Chondrocyte (in vitro differentiated cells): ENCODE measurements at regions not wholly inside any gene's neighbourhood (a gene's known extent, or its start where the extent isn't known, plus 50 kb on each side); places are given as distances from the start of the nearest gene placed in this dataset.

ENCODE experiments used
- DNase-seq: peaks from one replicate; pipeline ENCODE4 v3.0.0; 2021; ENCODE audit warnings: mixed read lengths, low spot score
- H3K27ac Mint-ChIP-seq: one replicate; pipeline ENCODE4 v1.8.0; 2021; ENCODE audit warnings: mild to moderate bottlenecking, moderate library complexity, mixed read lengths; ENCODE audit not compliant: unreplicated experiment
- H3K27me3 Mint-ChIP-seq: 2 replicates; pipeline ENCODE4 v1.8.0; 2021; ENCODE audit warnings: low read depth, mixed read lengths
- H3K36me3 Mint-ChIP-seq: 2 replicates; pipeline ENCODE4 v1.8.0; 2021; ENCODE audit warnings: low read depth, mixed read lengths
- H3K4me1 Mint-ChIP-seq: 2 replicates; pipeline ENCODE4 v1.8.0; 2021; ENCODE audit warnings: low read depth, mild to moderate bottlenecking, mixed read lengths
- H3K4me3 Mint-ChIP-seq: one replicate; pipeline ENCODE4 v1.8.0; 2021; ENCODE audit warnings: mild to moderate bottlenecking, moderate library complexity, mixed read lengths; ENCODE audit not compliant: unreplicated experiment
- H3K9me3 Mint-ChIP-seq: 2 replicates; pipeline ENCODE4 v1.8.0; 2021; ENCODE audit warnings: low read depth, mixed read lengths
- CTCF ChIP-seq: fragments of 200-600 bp; sonication (generic); IDR thresholded peaks from 2 replicates; pipeline ENCODE4 v1.5.0; 2021; ENCODE audit warnings: antibody characterized with exemption, mild to moderate bottlenecking, moderate library complexity

DNA sequence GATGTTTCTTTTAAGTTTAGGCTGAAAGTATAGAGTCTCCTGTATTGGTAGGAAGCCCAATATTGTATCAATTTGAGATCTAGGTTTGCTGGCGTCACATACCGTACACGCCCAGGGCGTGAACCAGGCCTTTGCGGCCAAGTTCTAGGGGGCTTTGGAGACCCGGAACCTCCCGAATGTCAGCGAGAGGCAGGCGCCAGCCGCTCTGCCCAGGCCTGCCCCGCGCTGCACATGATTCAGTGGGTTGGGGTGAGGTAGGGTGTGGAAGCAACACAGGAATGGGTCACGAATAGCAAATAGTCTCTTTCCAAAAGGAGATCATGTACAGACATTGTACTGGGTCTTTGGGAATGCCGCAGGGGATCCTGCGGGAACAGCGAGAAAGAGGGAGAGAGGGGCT, 195.7 kb upstream of the FAT1 start:
- peak overlapping the region; percentile 98 for H3K27ac Mint-ChIP-seq

DNA sequence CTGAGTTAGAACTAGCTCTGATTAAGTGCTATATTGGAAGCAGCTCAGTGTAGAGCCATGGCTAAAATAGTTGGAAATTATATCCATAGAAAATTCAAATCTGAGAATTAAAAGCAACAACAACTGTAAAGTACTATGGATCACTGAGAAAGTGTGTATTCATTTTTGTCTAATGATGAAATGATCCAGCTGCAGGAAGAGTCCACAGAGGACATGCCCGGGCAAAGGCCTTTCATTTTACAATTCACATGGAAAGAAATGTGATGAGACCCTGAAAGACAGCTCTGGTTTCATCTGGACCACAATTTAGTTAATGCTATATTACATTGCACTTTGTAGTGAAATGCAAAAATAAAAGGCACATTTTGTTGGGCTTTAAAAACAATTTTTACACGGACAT, 196.8 kb upstream of the FAT1 start:
- Mint-ChIP-seq H3K9me3 (peaks cover 4% of the 10 kb centered on the region), H3K27ac (peak overlapping the region; percentile 98), H3K4me1 (peaks cover 27% of the 10 kb centered on the region), H3K36me3 (no peaks in the 10 kb centered on the region), H3K4me3 (no peak overlapping the region), H3K27me3 (no peaks in the 10 kb centered on the region)
- DNase-seq = no peak
- TF ChIP-seq CTCF = no peak

More for the DNA sequence above, 195.7 kb upstream of the FAT1 start:
- Mint-ChIP-seq H3K9me3 (peaks cover 4% of the 10 kb centered on the region), H3K4me1 (peaks cover 22% of the 10 kb centered on the region), H3K36me3 (no peaks in the 10 kb centered on the region), H3K4me3 (no peak overlapping the region), H3K27me3 (no peaks in the 10 kb centered on the region)
- no peak for TF ChIP-seq CTCF
- no peak for DNase-seq

DNA sequence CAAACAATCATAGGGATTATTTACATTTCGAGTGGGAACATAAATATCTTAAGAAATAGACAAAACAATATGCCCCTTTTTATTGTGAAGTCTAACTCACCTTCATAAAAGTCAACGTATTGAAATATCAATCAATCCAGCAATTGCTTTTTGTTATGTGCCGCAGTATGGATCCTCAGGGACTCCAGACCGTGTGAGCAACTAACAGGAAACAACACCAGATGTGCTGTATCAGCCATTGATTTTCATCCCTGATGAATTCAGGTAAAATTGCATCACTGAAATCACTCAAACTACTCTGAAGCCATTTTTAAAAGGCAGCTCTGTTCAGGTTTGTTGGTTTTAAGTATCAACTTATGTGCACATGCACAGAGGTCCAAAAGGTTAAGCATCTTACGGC, 197.3 kb upstream of the FAT1 start:
- DNase-seq = no peak
- Mint-ChIP-seq H3K9me3 (peaks cover 4% of the 10 kb centered on the region), H3K27me3 (no peaks in the 10 kb centered on the region), H3K36me3 (no peaks in the 10 kb centered on the region), H3K4me3 (no peak overlapping the region), H3K27ac (peak overlapping the region; percentile 98), H3K4me1 (peaks cover 27% of the 10 kb centered on the region)
- no peak for TF ChIP-seq CTCF

- no peaks in the 10 kb centered on the region for H3K9me3 Mint-ChIP-seq
- no peaks in the 10 kb centered on the region for H3K36me3 Mint-ChIP-seq
- H3K27me3 Mint-ChIP-seq = no peaks in the 10 kb centered on the region
- TF ChIP-seq CTCF = no peak
- H3K4me3 Mint-ChIP-seq = no peak overlapping the region
- peaks cover 23% of the 10 kb centered on the region for H3K4me1 Mint-ChIP-seq
- no peak for DNase-seq
- no peak overlapping the region for H3K27ac Mint-ChIP-seq
These were observed 201.1 kb upstream of the FAT1 start for GRCh38 chr4:186924723-186925122.

- Mint-ChIP-seq H3K4me3 (no peak overlapping the region), H3K9me3 (no peaks in the 10 kb centered on the region), H3K27me3 (no peaks in the 10 kb centered on the region), H3K4me1 (peaks cover 12% of the 10 kb centered on the region), H3K36me3 (no peaks in the 10 kb centered on the region), H3K27ac (no peak overlapping the region)
- no peak for DNase-seq
- TF ChIP-seq CTCF = no peak
These were observed 204.0 kb upstream of the FAT1 start for GRCh38 chr4:186927624-186928023.
